IPS-18c (cell line): ENCODE measurements at regions not wholly inside any gene's neighbourhood (a gene's known extent, or its start where the extent isn't known, plus 50 kb on each side); places are given as distances from the start of the nearest gene placed in this dataset.
"Not testable (repeated sequence)": the region's sequence is repeated elsewhere in the genome, so short reads cannot be mapped to it uniquely, and the experiment has no call there.

Experiments
- H3K4me3 ChIP-seq: 2 replicates; pipeline ENCODE4 v1.7.0; 2013; ENCODE audit warnings: low read depth, mild to moderate bottlenecking, low read length, moderate library complexity; ENCODE audit not compliant: insufficient read depth
- H3K9me3 ChIP-seq: one replicate; pipeline ENCODE4 v1.6.1; 2013; ENCODE audit warnings: mild to moderate bottlenecking, low read length, moderate library complexity; ENCODE audit not compliant: control insufficient read depth, insufficient read depth

GRCh38 chr16:73955255-73955654 lies 341.4 kb upstream of the PSMD7 start:
- peaks cover 3% of the 10 kb centered on the region for H3K9me3 ChIP-seq

GRCh38 chr16:73951481-73951880 lies 345.1 kb upstream of the PSMD7 start:
- Histone ChIP-seq H3K4me3 (no peak overlapping the region), H3K9me3 (peaks cover 3% of the 10 kb centered on the region)

More at GRCh38 chr16:73955255-73955654, 341.4 kb upstream of the PSMD7 start:
- no peak overlapping the region for H3K4me3 ChIP-seq

GRCh38 chr16:73949574-73950320 lies 346.9 kb upstream of the PSMD7 start:
- peaks cover 3% of the 10 kb centered on the region for H3K9me3 ChIP-seq
- no peak overlapping the region for H3K4me3 ChIP-seq

- H3K4me3 ChIP-seq = no peak overlapping the region
- H3K9me3 ChIP-seq = no peaks in the 10 kb centered on the region
Observed at GRCh38 chr16:73945631-73946030, 351.0 kb upstream of the PSMD7 start.

- not testable (repeated sequence) for H3K4me3 ChIP-seq, H3K9me3 ChIP-seq
Observed at GRCh38 chr16:73943184-73943583, 353.4 kb upstream of the PSMD7 start.

GRCh38 chr16:73940786-73941185 lies 355.8 kb upstream of the PSMD7 start:
- not testable (repeated sequence) for H3K9me3 ChIP-seq, H3K4me3 ChIP-seq

- Histone ChIP-seq H3K9me3 (no peaks in the 10 kb centered on the region), H3K4me3 (no peak overlapping the region)
Observed at GRCh38 chr16:73923951-73924350, 372.7 kb upstream of the PSMD7 start.

- Histone ChIP-seq H3K9me3 (no peaks in the 10 kb centered on the region), H3K4me3 (no peak overlapping the region)
Observed at GRCh38 chr16:73921295-73921694, 375.3 kb upstream of the PSMD7 start.

GRCh38 chr16:73916829-73917594 lies 379.6 kb upstream of the PSMD7 start:
- Histone ChIP-seq H3K4me3 (no peak overlapping the region), H3K9me3 (no peaks in the 10 kb centered on the region)

GRCh38 chr16:73915935-73916334 lies 380.7 kb upstream of the PSMD7 start:
- no peak overlapping the region for H3K4me3 ChIP-seq
- no peaks in the 10 kb centered on the region for H3K9me3 ChIP-seq

GRCh38 chr16:73915140-73915539 lies 381.5 kb upstream of the PSMD7 start:
- H3K9me3 ChIP-seq = no peaks in the 10 kb centered on the region
- H3K4me3 ChIP-seq = no peak overlapping the region

GRCh38 chr16:73912850-73913249 lies 383.8 kb upstream of the PSMD7 start:
- Histone ChIP-seq H3K9me3 (no peaks in the 10 kb centered on the region), H3K4me3 (no peak overlapping the region)

- Histone ChIP-seq H3K9me3 (no peaks in the 10 kb centered on the region), H3K4me3 (no peak overlapping the region)
Observed at GRCh38 chr16:73912281-73912680, 384.3 kb upstream of the PSMD7 start.

GRCh38 chr16:73909529-73910035 lies 387.0 kb upstream of the PSMD7 start:
- Histone ChIP-seq H3K9me3 (no peaks in the 10 kb centered on the region), H3K4me3 (no peak overlapping the region)

- Histone ChIP-seq H3K4me3 (peak overlapping the region; percentile 26), H3K9me3 (no peaks in the 10 kb centered on the region)
Observed at GRCh38 chr16:73891129-73891542, 405.5 kb upstream of the PSMD7 start.

GRCh38 chr16:73890186-73891128 lies 406.2 kb upstream of the PSMD7 start:
- Histone ChIP-seq H3K9me3 (no peaks in the 10 kb centered on the region), H3K4me3 (peak overlapping the region; percentile 26; the same call in 1 of the 2 replicates)

- no peaks in the 10 kb centered on the region for H3K9me3 ChIP-seq
- H3K4me3 ChIP-seq = no peak overlapping the region
Observed at GRCh38 chr16:73888840-73889490, 407.6 kb upstream of the PSMD7 start.
